HEK293T (cell line): ENCODE measurements at regions not wholly inside any gene's neighbourhood (a gene's known extent, or its start where the extent isn't known, plus 50 kb on each side); places are given as distances from the start of the nearest gene placed in this dataset.

ENCODE experiments used
- CTCF ChIA-PET: fragments of 350-600 bp; formaldehyde crosslinking; extraction: SDS; loops from one replicate; lab custom pipeline; 2021; ENCODE audit warnings: antibody characterized with exemption, inconsistent platforms; lab: Yijun Ruan, JAX
- POLR2A ChIA-PET: fragments of 350-600 bp; formaldehyde crosslinking; extraction: SDS; loops from one replicate; lab custom pipeline; 2020; ENCODE audit warnings: antibody characterized with exemption, inconsistent platforms; lab: Yijun Ruan, JAX
- DNase-seq: peaks from one replicate; pipeline ENCODE4 v3.0.0; 2012; ENCODE audit warnings: mixed read lengths; ENCODE audit errors: extremely low spot score
- ARNT ChIP-seq: fragments of 450-650 bp; IDR thresholded peaks from 2 replicates; pipeline ENCODE4 v1.6.1; 2017; ENCODE audit warnings: mild to moderate bottlenecking
- BHLHE40 ChIP-seq: fragments of 450-650 bp; IDR thresholded peaks from 2 replicates; pipeline ENCODE4 v1.6.1; 2016; ENCODE audit warnings: mild to moderate bottlenecking, moderate library complexity, borderline replicate concordance
- CTBP1 ChIP-seq: fragments of 450-650 bp; IDR thresholded peaks from 2 replicates; pipeline ENCODE4 v1.6.1; 2016; ENCODE audit warnings: borderline replicate concordance
- ELF4 ChIP-seq: fragments of 450-650 bp; IDR thresholded peaks from 2 replicates; pipeline ENCODE4 v1.6.1; 2017; ENCODE audit warnings: antibody characterized with exemption
- FOXA1 ChIP-seq: fragments of 450-650 bp; IDR thresholded peaks from 2 replicates; pipeline ENCODE4 v1.6.1; 2016; ENCODE audit warnings: mild to moderate bottlenecking
- FOXK2 ChIP-seq: fragments of 450-650 bp; IDR thresholded peaks from 2 replicates; pipeline ENCODE4 v1.6.1; 2016; ENCODE audit warnings: mild to moderate bottlenecking
- FOXM1 ChIP-seq: fragments of 450-650 bp; IDR thresholded peaks from 2 replicates; pipeline ENCODE4 v1.6.1; 2017; ENCODE audit warnings: mild to moderate bottlenecking, borderline replicate concordance
- HDGF ChIP-seq: fragments of 450-650 bp; IDR thresholded peaks from 2 replicates; pipeline ENCODE4 v1.6.1; 2017; ENCODE audit warnings: antibody characterized with exemption, borderline replicate concordance
- L3MBTL2 ChIP-seq: fragments of 450-650 bp; conservative IDR thresholded peaks from 2 replicates; pipeline ENCODE4 v1.6.1; 2016; ENCODE audit warnings: mild to moderate bottlenecking
- LEF1 ChIP-seq: fragments of 450-650 bp; IDR thresholded peaks from 2 replicates; pipeline ENCODE4 v1.6.1; 2017; ENCODE audit warnings: mild to moderate bottlenecking, borderline replicate concordance
- NFRKB ChIP-seq: fragments of 450-650 bp; IDR thresholded peaks from 2 replicates; pipeline ENCODE4 v1.6.1; 2016; ENCODE audit warnings: mild to moderate bottlenecking, moderate library complexity
- SP1 ChIP-seq: fragments of 450-650 bp; IDR thresholded peaks from 2 replicates; pipeline ENCODE4 v1.6.1; 2017
- SUZ12 ChIP-seq: fragments of 450-650 bp; IDR thresholded peaks from 2 replicates; pipeline ENCODE4 v1.6.1; 2016; ENCODE audit warnings: mild to moderate bottlenecking
- TARDBP ChIP-seq: fragments of 450-650 bp; IDR thresholded peaks from 2 replicates; pipeline ENCODE4 v1.6.1; 2016
- ZNF384 ChIP-seq: fragments of 450-650 bp; IDR thresholded peaks from 2 replicates; pipeline ENCODE4 v1.6.1; 2016
- TF ChIP-seq, protein P1 (sequence below): fragments of 450-650 bp; IDR thresholded peaks from 2 replicates; pipeline ENCODE4 v1.6.1; 2016

DNA sequence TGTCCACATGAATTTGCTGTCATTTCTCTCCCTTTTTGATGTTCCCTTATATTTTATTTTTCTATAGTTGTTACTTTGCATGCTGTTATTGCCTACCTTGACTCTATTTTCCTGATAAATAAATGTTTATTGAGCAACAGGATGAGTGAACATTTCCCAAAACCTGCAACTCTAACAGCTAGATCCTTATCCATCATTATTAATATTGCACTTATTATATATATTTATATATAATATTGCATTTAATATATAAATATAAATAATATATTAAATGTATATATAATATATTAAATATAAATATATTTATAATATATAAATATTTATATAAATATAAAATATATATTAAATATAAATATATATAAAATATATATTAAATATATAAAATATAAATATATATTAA is 436.1 kb upstream of the MMADHC start:
- CTCF ChIA-PET, result no interaction called here
- POLR2A ChIA-PET, result no interaction called here
- no peak for TF ChIP-seq TARDBP
- TF ChIP-seq LEF1, result no peak
- no peak for TF ChIP-seq FOXM1
- TF ChIP-seq ZNF384, result no peak
- TF ChIP-seq SP1, result no peak
- TF ChIP-seq NFRKB, result no peak
- TF ChIP-seq ARNT, result no peak
- no peak for TF ChIP-seq BHLHE40
- no peak for DNase-seq

DNA sequence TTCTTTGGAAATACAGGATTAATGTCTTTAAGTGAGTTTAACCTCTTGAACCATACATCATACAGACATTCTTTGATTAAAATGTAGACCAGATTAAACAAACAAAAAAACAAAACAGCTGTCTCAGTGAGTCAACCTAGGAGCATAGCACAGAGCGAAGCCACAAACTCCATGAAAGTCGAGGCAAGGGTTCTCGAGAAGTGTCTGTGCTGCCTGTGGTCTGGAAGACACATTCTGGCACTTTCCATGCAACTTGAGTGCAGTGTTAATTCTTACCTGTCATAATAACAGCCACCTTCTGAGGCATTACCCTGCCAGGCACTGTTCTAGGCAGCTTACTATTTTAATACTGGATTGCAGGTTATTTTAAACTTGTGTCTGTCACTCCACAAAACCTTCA is 435.5 kb upstream of the MMADHC start:
- ChIA-PET POLR2A (no interaction called here), CTCF (no interaction called here)
- TF ChIP-seq CTBP1, result no peak
- no peak for TF ChIP-seq L3MBTL2
- no peak for TF ChIP-seq FOXA1
- TF ChIP-seq, protein P1, sequence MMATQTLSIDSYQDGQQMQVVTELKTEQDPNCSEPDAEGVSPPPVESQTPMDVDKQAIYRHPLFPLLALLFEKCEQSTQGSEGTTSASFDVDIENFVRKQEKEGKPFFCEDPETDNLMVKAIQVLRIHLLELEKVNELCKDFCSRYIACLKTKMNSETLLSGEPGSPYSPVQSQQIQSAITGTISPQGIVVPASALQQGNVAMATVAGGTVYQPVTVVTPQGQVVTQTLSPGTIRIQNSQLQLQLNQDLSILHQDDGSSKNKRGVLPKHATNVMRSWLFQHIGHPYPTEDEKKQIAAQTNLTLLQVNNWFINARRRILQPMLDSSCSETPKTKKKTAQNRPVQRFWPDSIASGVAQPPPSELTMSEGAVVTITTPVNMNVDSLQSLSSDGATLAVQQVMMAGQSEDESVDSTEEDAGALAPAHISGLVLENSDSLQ, result no peak
- no peak for TF ChIP-seq NFRKB
- TF ChIP-seq ARNT, result no peak
- TF ChIP-seq ELF4, result no peak
- no peak for TF ChIP-seq FOXK2
- no peak for TF ChIP-seq BHLHE40
- TF ChIP-seq LEF1, result no peak
- TF ChIP-seq FOXM1, result no peak
- DNase-seq, result no peak

DNA sequence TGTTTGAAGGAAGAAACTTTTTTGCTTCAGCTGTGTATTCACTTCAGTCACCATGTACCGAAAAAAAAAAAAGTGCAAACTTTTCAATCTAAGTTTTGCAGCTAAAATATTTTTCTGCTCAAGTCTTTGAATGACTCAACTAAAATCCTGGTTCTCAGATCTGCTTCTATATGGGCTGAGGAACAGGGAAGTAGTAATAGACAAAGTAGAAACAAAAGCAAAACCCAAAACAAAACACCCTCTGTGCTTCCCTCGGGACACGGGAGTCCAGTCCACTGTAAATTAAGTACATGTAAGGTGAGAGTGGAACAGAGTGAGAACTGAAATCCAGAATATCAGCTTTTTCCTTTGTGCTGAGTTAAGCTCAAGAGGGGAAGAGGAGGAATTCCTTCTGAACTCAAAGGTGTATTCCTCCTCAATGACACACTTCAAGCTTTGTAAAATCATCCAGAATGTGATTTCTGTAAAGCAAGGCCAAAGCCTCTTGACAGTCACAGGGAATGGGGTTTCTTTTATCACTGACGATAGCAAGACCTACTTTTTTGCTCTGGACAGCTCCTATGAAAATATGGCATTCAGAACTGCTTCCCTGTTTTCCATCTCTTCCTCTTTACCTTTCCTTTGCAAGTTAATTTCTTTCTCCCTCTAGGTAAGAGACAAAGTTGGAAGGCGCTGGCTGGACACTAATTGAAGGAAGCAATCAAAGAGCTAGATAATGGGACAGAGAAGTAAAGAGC is 433.5 kb upstream of the MMADHC start:
- CTCF ChIA-PET, result no interaction called here
- DNase-seq, result no peak
- POLR2A ChIA-PET, result no interaction called here
- TF ChIP-seq TARDBP, result no peak
- TF ChIP-seq SUZ12, result no peak
- TF ChIP-seq L3MBTL2, result no peak
- TF ChIP-seq, protein P1, result no peak
- TF ChIP-seq HDGF, result no peak
- TF ChIP-seq ELF4, result no peak

DNA sequence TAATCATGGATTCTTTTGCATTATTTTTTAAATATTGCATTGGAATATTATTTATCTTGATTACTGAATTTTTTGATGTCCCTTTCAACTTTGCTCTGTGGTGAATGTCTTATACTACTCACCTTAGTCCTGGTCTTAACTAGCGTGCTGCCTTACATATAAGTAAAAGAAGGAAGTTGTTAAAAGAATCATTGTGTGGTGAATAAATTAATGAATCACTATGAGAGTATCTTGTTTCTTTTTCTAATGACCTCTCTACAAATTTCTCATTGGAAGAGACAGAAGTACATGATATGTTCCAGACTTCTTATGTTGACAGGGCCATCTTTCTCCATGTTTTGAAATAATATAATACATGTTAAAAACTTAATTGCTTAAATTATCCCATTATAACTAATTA is 432.6 kb upstream of the MMADHC start:
- no peak for DNase-seq
- CTCF ChIA-PET, result no interaction called here
- POLR2A ChIA-PET, result no interaction called here
- no peak for TF ChIP-seq L3MBTL2
- TF ChIP-seq FOXA1, result no peak
- TF ChIP-seq FOXK2, result no peak
- TF ChIP-seq, protein P1, result no peak
- no peak for TF ChIP-seq CTBP1
- TF ChIP-seq SUZ12, result no peak

DNA sequence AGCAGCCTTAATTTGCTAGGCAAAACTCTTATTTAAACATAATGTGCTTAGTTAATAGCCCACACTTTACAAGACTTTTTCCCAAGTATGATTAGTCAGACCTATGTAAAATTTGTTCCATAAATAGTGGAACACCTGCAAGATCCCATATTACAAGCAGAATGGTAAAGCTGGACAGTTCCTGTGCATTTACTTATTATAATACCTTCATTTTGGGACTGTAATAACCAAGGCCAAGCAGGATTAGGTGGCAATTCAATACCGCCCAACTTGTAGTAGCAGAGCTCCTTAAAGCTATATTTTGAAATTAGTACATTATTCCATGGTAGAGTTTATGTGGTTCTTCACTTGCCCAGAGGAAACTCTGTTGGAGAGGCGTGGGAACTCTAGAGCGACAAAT is 431.5 kb upstream of the MMADHC start:
- POLR2A ChIA-PET, result no interaction called here
- DNase-seq, result no peak
- TF ChIP-seq FOXK2 (no peak), ELF4 (no peak), SUZ12 (no peak), L3MBTL2 (no peak), FOXM1 (no peak), NFRKB (no peak)
- TF ChIP-seq, protein P1, result no peak
- CTCF ChIA-PET, result interaction anchor here (0.6 kb wide), 1 partner anchor 62 kb away, joined by 3 read pairs; no protein-coding TSS in a partner anchor

DNA sequence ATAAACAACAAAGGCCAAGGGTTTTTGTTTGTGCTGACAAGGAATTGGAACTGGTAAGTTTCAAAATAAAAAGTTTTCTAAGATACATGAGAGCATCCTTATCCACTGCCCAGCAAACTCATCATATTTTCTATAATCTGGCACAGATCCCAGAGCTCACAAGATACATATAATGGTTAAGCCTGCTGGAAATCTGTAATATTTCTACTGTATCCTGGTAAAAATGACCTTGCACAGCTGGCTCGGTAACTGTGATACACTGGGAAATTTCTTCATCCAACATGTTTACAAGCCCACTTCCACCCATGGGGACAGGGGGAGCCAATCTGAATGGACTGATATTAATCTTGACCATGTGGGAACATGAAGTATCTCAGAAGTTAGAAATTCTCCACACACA is 425.4 kb upstream of the MMADHC start:
- ChIA-PET CTCF (no interaction called here), POLR2A (no interaction called here)
- DNase-seq, result no peak
- TF ChIP-seq, protein P1, result no peak
- TF ChIP-seq SUZ12, result no peak
- TF ChIP-seq ZNF384, result no peak
- no peak for TF ChIP-seq FOXK2
- TF ChIP-seq ARNT, result no peak
- no peak for TF ChIP-seq CTBP1
- no peak for TF ChIP-seq LEF1
- TF ChIP-seq BHLHE40, result no peak
- TF ChIP-seq FOXA1, result no peak
